Common myeloid progenitor, CD34-positive (primary cell): ENCODE measurements at regions not wholly inside any gene's neighbourhood (a gene's known extent, or its start where the extent isn't known, plus 50 kb on each side); places are given as distances from the start of the nearest gene placed in this dataset.
"Not testable (repeated sequence)": the region's sequence is repeated elsewhere in the genome, so short reads cannot be mapped to it uniquely, and the experiment has no call there.

Source experiments
- CTCF ChIA-PET: fragments of 350-600 bp; sonication (Branson Sonifier 250); formaldehyde crosslinking; loops from one replicate; lab custom pipeline; 2021; ENCODE audit warnings: antibody characterized with exemption; lab: Charles Lee
- POLR2A ChIA-PET: fragments of 350-600 bp; sonication (Branson Sonifier 250); formaldehyde crosslinking; loops from one replicate; lab custom pipeline; 2021; ENCODE audit warnings: antibody characterized with exemption; lab: Charles Lee
- DNase-seq, 3 donors: peaks; one replicate each; pipeline versions ENCODE4 v3.0.0 to v3.0.0-alpha.2; 2013
- H3K27ac ChIP-seq, 2 experiments: 1 replicate in 1 of 2; 2 replicates in 1 of 2; pipeline ENCODE4 v1.7.0; 2013; ENCODE audit warnings: inconsistent platforms in 2 of 2, low read length in 2 of 2, mild to moderate bottlenecking in 2 of 2, low read depth in 1 of 2, moderate library complexity in 1 of 2; ENCODE audit not compliant: severe bottlenecking in 2 of 2, insufficient read depth in 1 of 2, poor library complexity in 1 of 2
- H3K27me3 ChIP-seq, 5 experiments: replicated peaks in 2 of 5; 1 replicate in 3 of 5; 2 replicates in 2 of 5; pipeline versions ENCODE4 v1.6.1 to v1.7.0; 2013; ENCODE audit warnings: low read length in 4 of 5, mild to moderate bottlenecking in 2 of 5, moderate library complexity in 2 of 5, inconsistent platforms in 1 of 5; ENCODE audit not compliant: insufficient read depth in 5 of 5, control insufficient read depth in 4 of 5
- H3K36me3 ChIP-seq, 4 experiments: 1 replicate in 2 of 4; 2 replicates in 2 of 4; pipeline versions ENCODE4 v1.6.1 to v1.7.0; 2013; ENCODE audit warnings: low read length in 3 of 4, control low read depth in 1 of 4, mild to moderate bottlenecking in 1 of 4; ENCODE audit not compliant: control insufficient read depth in 4 of 4, insufficient read depth in 4 of 4
- H3K4me1 ChIP-seq, 4 experiments: 1 replicate in 3 of 4; 2 replicates in 1 of 4; pipeline versions ENCODE4 v1.6.1 to v1.7.1; 2013; ENCODE audit warnings: low read length in 3 of 4, mild to moderate bottlenecking in 3 of 4, control low read depth in 1 of 4, inconsistent platforms in 1 of 4, moderate library complexity in 1 of 4; ENCODE audit not compliant: control insufficient read depth in 4 of 4, insufficient read depth in 4 of 4; ENCODE audit errors: control extremely low read depth in 1 of 4
- H3K4me3 ChIP-seq, 7 experiments: 1 replicate in 4 of 7; 2 replicates in 3 of 7; pipeline versions ENCODE4 v1.5.1 to v1.7.0; 2013; ENCODE audit warnings: mild to moderate bottlenecking in 7 of 7, low read length in 6 of 7, moderate library complexity in 6 of 7, inconsistent platforms in 2 of 7, low read depth in 2 of 7, control low read depth in 1 of 7; ENCODE audit not compliant: insufficient read depth in 4 of 7, control insufficient read depth in 1 of 7; ENCODE audit errors: extremely low read depth in 1 of 7
- H3K9me3 ChIP-seq, 5 experiments: 1 replicate in 4 of 5; 2 replicates in 1 of 5; pipeline versions ENCODE4 v1.6.1 to v1.7.1; 2013; ENCODE audit warnings: low read length in 4 of 5, mild to moderate bottlenecking in 2 of 5, inconsistent platforms in 1 of 5, low read depth in 1 of 5, moderate library complexity in 1 of 5; ENCODE audit not compliant: control insufficient read depth in 4 of 5, insufficient read depth in 2 of 5; ENCODE audit errors: control extremely low read depth in 1 of 5
- WGBS: methylation state at CpG from one replicate; pipeline ENCODE4 v1.1.5; 2013; ENCODE audit not compliant: insufficient coverage; 5-methylcytosine and 5-hydroxymethylcytosine counted together

- DNase-seq, H3K36me3 ChIP-seq, POLR2A ChIA-PET, H3K27me3 ChIP-seq, H3K9me3 ChIP-seq: not testable (repeated sequence)
- 94% methylated on average over 10 of the region's 12 CpGs for WGBS
- Histone ChIP-seq H3K4me3 (peak overlapping the region in 1 of 7 experiments; percentile 42), H3K4me1 (peaks cover 11 to 25% (median 20%) of the 10 kb centered on the region in 4 experiments), H3K27ac (peak overlapping the region in 1 of 2 experiments; percentile 40)
- CTCF ChIA-PET: interaction anchor here (1.6 kb wide), 1 partner anchor 14 kb away, joined by 3 read pairs; no protein-coding TSS in a partner anchor
These were observed 87.4 kb upstream of the ITPRID2 start for GRCh38 chr2:181803903-181804799.

DNA sequence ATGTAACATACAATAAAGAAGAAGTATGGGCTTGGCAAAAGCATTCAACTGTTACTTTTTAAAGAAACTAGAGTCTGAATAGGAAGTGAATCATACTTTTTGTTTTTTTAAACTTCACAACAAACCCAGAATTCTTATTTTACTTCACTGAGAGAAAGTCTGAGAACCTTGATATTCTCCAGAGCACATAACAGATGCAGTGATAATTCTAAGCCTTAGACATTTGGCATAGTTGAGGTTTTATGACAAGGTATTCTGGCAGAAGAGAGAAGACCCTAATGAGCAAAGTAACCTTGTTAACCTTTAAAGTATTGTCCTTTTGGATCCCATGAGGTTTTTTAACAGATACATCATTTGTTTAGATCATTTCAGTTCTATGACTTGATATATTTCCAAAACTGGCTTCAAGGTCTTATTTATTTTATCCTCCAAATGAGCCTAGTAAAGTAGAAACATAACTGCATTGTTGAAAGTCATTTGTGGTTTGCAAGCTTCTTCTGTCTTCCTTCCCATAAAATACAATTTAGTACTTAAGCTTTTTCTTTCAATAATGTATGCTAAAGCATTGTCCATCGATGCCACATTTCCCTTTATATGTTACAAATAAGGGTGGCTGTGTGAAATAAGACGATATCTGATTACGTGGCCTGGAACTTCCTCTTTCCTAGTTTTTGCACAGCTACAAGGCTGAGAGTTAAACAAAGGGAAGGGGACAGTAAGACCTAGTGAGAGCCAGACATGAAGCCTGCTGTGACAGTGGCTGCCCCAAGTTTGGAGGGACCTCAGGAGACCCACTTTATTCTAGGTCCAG lies 86.1 kb upstream of the ITPRID2 start:
- H3K27ac ChIP-seq: peak overlapping the region; percentile 40 to 43
- ChIA-PET CTCF (interaction anchor here (0.6 to 2.0 kb wide), 6 partner anchors 8 to 529 kb away, joined by 3 to 8 read pairs (median 4); no protein-coding TSS in a partner anchor), POLR2A (no interaction called here)
- H3K36me3 ChIP-seq: no peaks in the 10 kb centered on the region
- DNase-seq: peak; percentile 62 to 89 (median 82)
- H3K9me3 ChIP-seq: peaks cover 0 to 4% (median 0%) of the 10 kb centered on the region in 5 experiments
- H3K4me3 ChIP-seq: peak overlapping the region in 3 of 7 experiments; percentile 2 to 46 (median 15)
- no peaks in the 10 kb centered on the region for H3K27me3 ChIP-seq
- WGBS: 0% methylated on average over 1 of the region's 3 CpGs
- peaks cover 11 to 31% (median 20%) of the 10 kb centered on the region in 4 experiments for H3K4me1 ChIP-seq

DNA sequence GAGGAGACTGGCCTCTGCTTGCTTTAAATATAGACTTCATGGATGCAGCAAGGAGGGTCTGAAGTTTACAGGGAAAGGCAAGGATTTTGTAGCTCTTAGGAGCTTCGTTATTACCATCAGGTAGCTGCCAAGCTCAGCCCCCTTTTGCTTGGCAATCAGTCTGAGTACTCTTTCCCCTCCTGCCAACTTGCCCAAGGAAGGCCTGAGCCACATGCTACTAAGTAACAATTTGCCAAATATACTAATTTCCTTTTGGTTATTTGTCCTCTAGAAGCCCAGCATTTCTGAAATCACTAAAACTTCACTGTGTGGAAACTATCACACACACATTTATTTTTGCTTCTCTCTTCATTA lies 85.5 kb upstream of the ITPRID2 start:
- Histone ChIP-seq H3K27me3 (no peaks in the 10 kb centered on the region), H3K36me3 (no peaks in the 10 kb centered on the region), H3K4me1 (peaks cover 14 to 36% (median 23%) of the 10 kb centered on the region in 4 experiments), H3K9me3 (peaks cover 0 to 4% (median 0%) of the 10 kb centered on the region in 5 experiments), H3K27ac (peak overlapping the region; percentile 40 to 43), H3K4me3 (peak overlapping the region in 1 of 7 experiments; percentile 2)
- ChIA-PET POLR2A (no interaction called here), CTCF (interaction anchor here (0.6 to 2.0 kb wide), 7 partner anchors 9 to 528 kb away, joined by 3 to 8 read pairs (median 5); no protein-coding TSS in a partner anchor)
- no peak for DNase-seq
- 60% methylated on average over 1 of the region's 1 CpG for WGBS

DNA sequence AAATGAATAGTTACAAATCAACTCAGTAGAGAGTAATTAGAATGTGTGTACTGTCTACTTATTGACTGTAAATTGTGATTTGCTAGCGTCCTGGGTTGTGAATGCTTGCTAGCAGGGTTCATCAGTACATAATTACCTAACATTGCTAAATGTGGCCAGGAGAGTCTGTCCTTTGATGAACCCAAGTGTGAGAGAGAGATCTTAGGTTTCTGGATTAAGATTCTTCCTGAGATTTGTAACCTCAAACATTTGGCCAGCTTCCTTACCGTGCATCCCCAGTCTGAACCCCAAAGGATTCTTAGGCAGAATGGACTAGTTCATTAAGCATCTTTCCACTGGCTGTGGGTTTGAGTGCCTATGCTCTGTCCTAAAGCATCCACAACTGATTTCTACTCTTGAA lies 84.0 kb upstream of the ITPRID2 start:
- 100% methylated on average over 2 of the region's 2 CpGs for WGBS
- DNase-seq: no peak
- POLR2A ChIA-PET: interaction anchor here (0.6 kb wide), 1 partner anchor 180 kb away, joined by 3 read pairs; no protein-coding TSS in a partner anchor
- peaks cover 0 to under 1% (median 0%) of the 10 kb centered on the region in 5 experiments for H3K9me3 ChIP-seq
- no peak overlapping the region for H3K4me3 ChIP-seq
- peaks cover 18 to 47% (median 33%) of the 10 kb centered on the region in 4 experiments for H3K4me1 ChIP-seq
- no peak overlapping the region for H3K27ac ChIP-seq
- H3K27me3 ChIP-seq: no peaks in the 10 kb centered on the region
- CTCF ChIA-PET: no interaction called here
- H3K36me3 ChIP-seq: no peaks in the 10 kb centered on the region

GRCh38 chr2:181810823-181811695 lies 80.5 kb upstream of the ITPRID2 start:
- DNase-seq: peak; percentile 84 to 89 (median 84)
- H3K27me3 ChIP-seq: no peaks in the 10 kb centered on the region
- no peaks in the 10 kb centered on the region for H3K36me3 ChIP-seq
- peak overlapping the region; percentile 52 to 80 for H3K27ac ChIP-seq
- ChIA-PET POLR2A (no interaction called here), CTCF (interaction anchor here (1.1 to 2.2 kb wide), 3 partner anchors 18 to 69 kb away, joined by 3 to 7 read pairs (median 3); no protein-coding TSS in a partner anchor)
- 17% methylated on average over 5 of the region's 9 CpGs for WGBS
- H3K4me1 ChIP-seq: peaks cover 7 to 34% (median 23%) of the 10 kb centered on the region in 4 experiments
- H3K9me3 ChIP-seq: no peaks in the 10 kb centered on the region
- H3K4me3 ChIP-seq: peak overlapping the region in 4 of 7 experiments; percentile 11 to 69 (median 35)

DNA sequence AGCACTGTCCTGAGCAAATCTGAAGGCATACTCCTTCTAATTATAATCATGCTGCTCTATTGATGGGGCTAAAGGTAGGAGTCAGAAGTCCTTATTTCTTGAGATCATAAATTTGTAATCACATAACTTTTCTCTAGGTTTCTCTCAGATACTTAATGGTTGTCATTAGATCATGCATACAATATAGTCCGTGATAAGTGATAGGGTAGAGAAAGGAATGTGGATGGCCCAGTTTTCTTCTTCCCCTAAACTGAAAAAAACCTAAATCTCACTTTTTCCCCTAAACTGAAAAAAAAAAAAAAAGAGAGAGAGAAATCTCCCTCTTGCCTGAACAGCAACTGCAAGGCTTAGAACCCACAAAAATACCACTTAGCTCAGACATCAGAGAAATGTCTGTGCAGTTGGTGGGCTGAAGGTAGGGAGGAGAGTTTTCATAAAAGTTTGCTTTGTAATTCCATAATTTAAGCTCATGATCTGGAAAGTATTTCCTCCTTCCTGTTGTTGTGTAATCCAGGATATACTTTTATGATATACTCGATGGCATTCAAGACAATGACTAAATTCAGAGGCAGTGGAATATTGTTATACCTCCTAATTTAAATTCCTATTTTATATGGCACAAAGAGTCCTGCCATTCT lies 79.3 kb upstream of the ITPRID2 start:
- H3K36me3 ChIP-seq: no peaks in the 10 kb centered on the region
- DNase-seq: no peak
- no peak overlapping the region for H3K27ac ChIP-seq
- no peak overlapping the region for H3K4me3 ChIP-seq
- no peaks in the 10 kb centered on the region for H3K9me3 ChIP-seq
- CTCF ChIA-PET: interaction anchor here (1.4 to 2.2 kb wide), 2 partner anchors 19 to 70 kb away, joined by 3 to 7 read pairs; no protein-coding TSS in a partner anchor
- H3K27me3 ChIP-seq: no peaks in the 10 kb centered on the region
- WGBS: no CpG with 5 or more reads among the region's 2 CpGs
- peaks cover 7 to 33% (median 22%) of the 10 kb centered on the region in 4 experiments for H3K4me1 ChIP-seq
- POLR2A ChIA-PET: no interaction called here
